Lung (tissue), 11 donors: ENCODE measurements at regions not wholly inside any gene's neighbourhood (a gene's known extent, or its start where the extent isn't known, plus 50 kb on each side); places are given as distances from the start of the nearest gene placed in this dataset.

ENCODE experiments used
- ATAC-seq: fragments of 200-7000 bp; cut with Tn5 transposase; one replicate; pipeline ENCODE4 v1.9.1; 2020; ENCODE audit warnings: moderate number of reproducible peaks; ENCODE audit not compliant: insufficient read depth, low FRiP score
- DNase-seq, 3 donors: peaks; one replicate each; pipeline ENCODE4 v3.0.0-alpha.2; 2013 to 2017
- H3K27ac ChIP-seq, 2 donors: one replicate each; pipeline ENCODE4 v1.5.1; 2013; ENCODE audit warnings: mild to moderate bottlenecking in 2 of 2, moderate library complexity in 2 of 2, control low read depth in 1 of 2, inconsistent platforms in 1 of 2, low read depth in 1 of 2, low read length in 1 of 2
- H3K27me3 ChIP-seq, 3 donors: one replicate each; pipeline ENCODE4 v1.5.1; 2013; ENCODE audit warnings: low read length in 2 of 3; ENCODE audit not compliant: control insufficient read depth in 3 of 3, insufficient read depth in 3 of 3
- H3K36me3 ChIP-seq, 4 donors: one replicate each; pipeline ENCODE4 v1.5.1; 2013; ENCODE audit warnings: low read length in 4 of 4, mild to moderate bottlenecking in 1 of 4, moderate library complexity in 1 of 4; ENCODE audit not compliant: control insufficient read depth in 4 of 4, insufficient read depth in 4 of 4
- H3K4me1 ChIP-seq, 5 donors: one replicate each; pipeline ENCODE4 v1.5.1; 2013; ENCODE audit warnings: low read length in 5 of 5, mild to moderate bottlenecking in 2 of 5, moderate library complexity in 1 of 5; ENCODE audit not compliant: control insufficient read depth in 5 of 5, insufficient read depth in 5 of 5
- H3K4me3 ChIP-seq: one replicate; pipeline ENCODE4 v1.5.1; 2013; ENCODE audit warnings: mild to moderate bottlenecking, control low read depth, moderate library complexity
- H3K9ac ChIP-seq, 2 donors: one replicate each; pipeline ENCODE4 v1.5.1; 2013; ENCODE audit warnings: low read length in 2 of 2, control low read depth in 1 of 2; ENCODE audit not compliant: insufficient read depth in 1 of 2
- H3K9me3 ChIP-seq, 4 donors: one replicate each; pipeline ENCODE4 v1.5.1; 2013; ENCODE audit warnings: low read length in 3 of 4, mild to moderate bottlenecking in 1 of 4, moderate library complexity in 1 of 4; ENCODE audit not compliant: control insufficient read depth in 4 of 4, insufficient read depth in 3 of 4
- CTCF ChIP-seq: IDR thresholded peaks from 2 replicates; pipeline ENCODE4 v1.5.1; 2012; ENCODE audit warnings: mild to moderate bottlenecking; ENCODE audit errors: control extremely low read depth, extremely low read depth
- WGBS, 2 donors: extraction: QIAGEN DNeasy Blood & Tissue Kit; methylation state at CpG; one replicate each; pipeline ENCODE4 v1.1.7; 2013; 5-methylcytosine and 5-hydroxymethylcytosine counted together
- donor health status: control.
- donor health status: control.
- donor health status: Bipolar disorder and iron deficiency.
- donor health status: healthy.
- donor health status: DM: yes; HTN: yes; CAD: no.

- 65 to 82% methylated on average over 7 of the region's 7 CpGs for WGBS, 2 donors
- no peaks in the 10 kb centered on the region for H3K36me3 ChIP-seq
- no peaks in the 10 kb centered on the region for H3K27me3 ChIP-seq
- peak in 1 of 3 donors; percentile 27 for DNase-seq
- no peak for TF ChIP-seq CTCF
- no peak overlapping the region for H3K9ac ChIP-seq
- ATAC-seq, result no peak
- peaks cover 0 to 2% (median 0%) of the 10 kb centered on the region in 4 donors for H3K9me3 ChIP-seq
- no peak overlapping the region for H3K27ac ChIP-seq
- peaks cover 0 to 24% (median 0%) of the 10 kb centered on the region in 5 donors for H3K4me1 ChIP-seq
- H3K4me3 ChIP-seq, result no peak overlapping the region
Observed at GRCh38 chr16:79909571-79909970, 309.0 kb upstream of the MAF start.

DNA sequence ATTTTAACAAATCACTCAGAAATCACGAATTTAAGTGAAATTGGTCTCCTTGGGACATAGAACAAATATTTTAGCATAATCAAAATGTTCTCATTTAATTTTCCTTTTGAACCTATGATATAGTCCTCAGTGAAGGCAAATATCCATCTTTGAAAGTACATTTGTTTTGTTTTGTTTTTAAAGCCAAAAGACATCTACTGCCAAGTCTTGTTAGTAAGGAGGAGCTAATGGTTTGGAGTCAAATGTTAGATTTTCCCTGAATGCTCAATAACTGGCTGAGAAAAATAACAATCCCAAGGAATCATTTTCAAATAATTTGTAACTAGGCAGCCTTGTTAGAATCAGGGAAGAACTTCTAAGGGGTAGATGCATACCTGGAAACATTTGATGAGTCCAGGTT, 302.9 kb upstream of the MAF start:
- 78 to 82% methylated on average over 1 of the region's 1 CpG for WGBS, 2 donors
- DNase-seq, result peak in 2 of 3 donors; percentile 50 to 71
- H3K9ac ChIP-seq, result no peak overlapping the region

DNA sequence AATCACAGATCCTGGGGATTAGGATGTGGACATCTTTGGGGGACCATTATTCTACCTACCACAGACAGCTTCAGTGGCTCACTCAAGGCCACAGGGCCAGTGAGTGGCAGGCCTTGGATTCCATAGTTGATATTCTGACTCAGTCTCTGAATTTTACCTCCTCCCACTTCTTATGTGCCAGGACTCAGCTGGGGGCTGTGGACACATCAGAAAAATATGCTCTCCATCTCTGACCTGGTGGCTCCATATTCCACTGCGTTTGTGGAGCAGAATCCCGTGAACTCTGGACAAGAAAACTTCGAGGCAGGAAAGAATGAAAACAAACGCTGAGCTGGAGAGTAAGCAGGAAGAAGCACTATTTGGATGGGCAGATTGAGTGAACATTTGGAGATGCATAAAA, 301.8 kb upstream of the MAF start:
- WGBS, 2 donors, result 81 to 86% methylated on average over 4 of the region's 4 CpGs
- TF ChIP-seq CTCF, result no peak
- no peaks in the 10 kb centered on the region for H3K36me3 ChIP-seq
- H3K4me3 ChIP-seq, result no peak overlapping the region
- H3K4me1 ChIP-seq, result peaks cover 0 to 23% (median 0%) of the 10 kb centered on the region in 5 donors
- ATAC-seq (no peak), DNase-seq (no peak)
- no peak overlapping the region for H3K27ac ChIP-seq
- H3K9me3 ChIP-seq, result no peaks in the 10 kb centered on the region
- H3K9ac ChIP-seq, result no peak overlapping the region
- no peaks in the 10 kb centered on the region for H3K27me3 ChIP-seq

More for the DNA sequence above, 302.9 kb upstream of the MAF start:
- no peak for ATAC-seq
- Histone ChIP-seq H3K4me1 (peaks cover 0 to 23% (median 0%) of the 10 kb centered on the region in 5 donors), H3K4me3 (no peak overlapping the region), H3K9me3 (no peaks in the 10 kb centered on the region), H3K36me3 (no peaks in the 10 kb centered on the region), H3K27ac (no peak overlapping the region), H3K27me3 (no peaks in the 10 kb centered on the region)
- TF ChIP-seq CTCF, result no peak

- Histone ChIP-seq H3K9ac (no peak overlapping the region), H3K9me3 (no peaks in the 10 kb centered on the region), H3K27me3 (no peaks in the 10 kb centered on the region), H3K4me3 (no peak overlapping the region), H3K36me3 (no peaks in the 10 kb centered on the region), H3K27ac (no peak overlapping the region), H3K4me1 (peaks cover 0 to 23% (median 0%) of the 10 kb centered on the region in 5 donors)
- no peak for ATAC-seq
- no peak for TF ChIP-seq CTCF
- DNase-seq, result no peak
- WGBS, 2 donors, result 92 to 96% methylated on average over 4 of the region's 4 CpGs
Observed at GRCh38 chr16:79901522-79901921, 301.0 kb upstream of the MAF start.
